GM12878 (cell line): ENCODE measurements at regions not wholly inside any gene's neighbourhood (a gene's known extent, or its start where the extent isn't known, plus 50 kb on each side); places are given as distances from the start of the nearest gene placed in this dataset.
"Not testable (repeated sequence)": the region's sequence is repeated elsewhere in the genome, so short reads cannot be mapped to it uniquely, and the experiment has no call there.

Source experiments
- ATAC-seq: fragments of 200-7000 bp; cut with Tn5 transposase; 3 replicates; pipeline ENCODE4 v1.9.1; 2020; ENCODE audit warnings: mild to moderate bottlenecking, moderate library complexity
- BruUV-seq: library from RNA; stranded (reverse); fragments of 400-500 nt; replicated peaks from 2 replicates; lab custom pipeline; 2021; lab: Mats Ljungman, UMichigan
- CTCF ChIA-PET: fragments of 300-600 bp; sonication (Branson Sonifier 250); formaldehyde crosslinking; extraction: SDS; loops from one replicate; lab custom pipeline; 2021; ENCODE audit warnings: inconsistent platforms; lab: Yijun Ruan, JAX
- POLR2A ChIA-PET: fragments of 350-600 bp; formaldehyde crosslinking; extraction: SDS; loops from one replicate; lab custom pipeline; 2021; ENCODE audit warnings: inconsistent platforms; lab: Charles Lee
- RAD21 ChIA-PET: fragments of 300-600 bp; sonication (Branson Sonifier 250); formaldehyde crosslinking; loops from one replicate; lab custom pipeline; 2023; ENCODE audit warnings: antibody characterized with exemption; ENCODE audit not compliant: unreplicated experiment; lab: Charles Lee
- SMC1A ChIA-PET: fragments of 300-600 bp; sonication (Branson Sonifier 250); formaldehyde crosslinking; loops from one replicate; lab custom pipeline; 2023; ENCODE audit not compliant: unreplicated experiment, uncharacterized antibody; lab: Charles Lee
- DNase-seq: peaks from one replicate; pipeline ENCODE4 v3.0.0-alpha.2; 2011; ENCODE audit warnings: low read depth, low spot score
- FAIRE-seq: peaks from 3 replicates; lab custom pipeline; 2011; peaks lifted over from hg19 to GRCh38; lab: Jason Lieb, UNC
- H2AFZ ChIP-seq: 2 replicates; pipeline ENCODE4 v1.6.0; 2011; ENCODE audit warnings: low read depth, low read length, control low read depth; ENCODE audit not compliant: control insufficient read depth
- H3K27ac ChIP-seq: 2 replicates; pipeline ENCODE4 v1.5.1; 2011; ENCODE audit warnings: control low read depth; ENCODE audit not compliant: control insufficient read depth, insufficient read depth
- H3K27me3 ChIP-seq, 2 experiments: replicated peaks in 1 of 2; 2 replicates each; pipeline versions ENCODE4 v1.6.0 to v1.6.1; 2011; ENCODE audit warnings: low read length in 1 of 2; ENCODE audit not compliant: control insufficient read depth in 2 of 2, insufficient read depth in 2 of 2
- H3K36me3 ChIP-seq, 2 experiments: 2 replicates each; pipeline ENCODE4 v1.5.1; 2011; ENCODE audit warnings: low read length in 1 of 2; ENCODE audit not compliant: control insufficient read depth in 2 of 2, insufficient read depth in 2 of 2
- H3K4me1 ChIP-seq: 2 replicates; pipeline ENCODE4 v1.6.1; 2011; ENCODE audit warnings: mild to moderate bottlenecking, low read length, moderate library complexity, mixed read lengths; ENCODE audit not compliant: control insufficient read depth, insufficient read depth
- H3K4me2 ChIP-seq: 2 replicates; pipeline ENCODE4 v1.6.0; 2011; ENCODE audit warnings: control low read depth; ENCODE audit not compliant: control insufficient read depth, insufficient read depth
- H3K4me3 ChIP-seq: fragments of 200-600 bp; sonication (generic); 2 replicates; pipeline ENCODE4 v1.5.1; 2016
- H3K79me2 ChIP-seq: 2 replicates; pipeline ENCODE4 v1.6.0; 2011; ENCODE audit warnings: low read length; ENCODE audit not compliant: control insufficient read depth, insufficient read depth
- H3K9ac ChIP-seq: 2 replicates; pipeline ENCODE4 v1.8.0; 2011; ENCODE audit warnings: low read length, control low read depth, mixed read lengths; ENCODE audit not compliant: control insufficient read depth, insufficient read depth
- H3K9me3 ChIP-seq: replicated peaks from 3 replicates; pipeline ENCODE4 v1.5.1; 2011; ENCODE audit warnings: mild to moderate bottlenecking, low read length; ENCODE audit not compliant: control insufficient read depth, insufficient read depth
- H4K20me1 ChIP-seq: 2 replicates; pipeline ENCODE4 v1.6.0; 2011; ENCODE audit not compliant: control insufficient read depth, insufficient read depth
- ETV6 ChIP-seq, 2 experiments: fragments of 450-650 bp in 1 of 2; IDR thresholded peaks in 1 of 2; conservative IDR thresholded peaks in 1 of 2; 2 replicates each; pipeline ENCODE4 v1.6.1; 2014; ENCODE audit warnings: antibody characterized with exemption in 1 of 2, borderline replicate concordance in 1 of 2, low read depth in 1 of 2, mild to moderate bottlenecking in 1 of 2, moderate library complexity in 1 of 2
- KAT2A ChIP-seq: conservative IDR thresholded peaks from 2 replicates; pipeline ENCODE4 v1.6.1; 2011; ENCODE audit warnings: low read depth, low read length; ENCODE audit not compliant: control insufficient read depth
- MEF2B ChIP-seq: fragments of 450-650 bp; IDR thresholded peaks from 2 replicates; pipeline ENCODE4 v1.6.1; 2018; ENCODE audit warnings: mild to moderate bottlenecking, moderate library complexity; ENCODE audit not compliant: partially characterized antibody, poor library complexity, severe bottlenecking
- PAX8 ChIP-seq: fragments of 450-650 bp; IDR thresholded peaks from 2 replicates; pipeline ENCODE4 v1.6.1; 2017; ENCODE audit warnings: mild to moderate bottlenecking, moderate library complexity
- RAD21 ChIP-seq: IDR thresholded peaks from 2 replicates; pipeline ENCODE4 v1.6.1; 2011; ENCODE audit warnings: mild to moderate bottlenecking, low read depth, low read length, moderate library complexity; ENCODE audit not compliant: insufficient read depth
- STAT1 ChIP-seq: fragments of 450-650 bp; conservative IDR thresholded peaks from 2 replicates; pipeline ENCODE4 v1.6.1; 2014; ENCODE audit warnings: antibody characterized with exemption, mild to moderate bottlenecking
- ZNF622 ChIP-seq: fragments of 450-650 bp; IDR thresholded peaks from 2 replicates; pipeline ENCODE4 v1.6.1; 2017; ENCODE audit warnings: mild to moderate bottlenecking, inconsistent platforms
- WGBS: methylation state at CpG from one replicate; pipeline ENCODE4 v1.1.6; 2016; ENCODE audit warnings: low lambda C conversion rate; ENCODE audit not compliant: insufficient replicate concordance, insufficient coverage; ENCODE audit errors: missing lambda C conversion rate; 5-methylcytosine and 5-hydroxymethylcytosine counted together
- in situ Hi-C: fragments of 300-500 bp; cut with MboI; formaldehyde crosslinking; loops from 9 replicates; pipeline ENCODE4 v1.14.3; 2018; ENCODE audit warnings: mixed read lengths
- intact Hi-C: fragments of 100-400 bp; cut with micrococcal nuclease; formaldehyde crosslinking; loops from one replicate; pipeline ENCODE4 v1.14.2; 2022; ENCODE audit not compliant: unreplicated experiment
- TF ChIP-seq, protein P1 (sequence below): IDR thresholded peaks from 2 replicates; pipeline ENCODE4 v1.6.1; 2011; ENCODE audit warnings: borderline replicate concordance, low read depth, mild to moderate bottlenecking, moderate library complexity, mixed read lengths, low read length; ENCODE audit not compliant: insufficient read depth; ENCODE audit errors: extremely low read length

DNA sequence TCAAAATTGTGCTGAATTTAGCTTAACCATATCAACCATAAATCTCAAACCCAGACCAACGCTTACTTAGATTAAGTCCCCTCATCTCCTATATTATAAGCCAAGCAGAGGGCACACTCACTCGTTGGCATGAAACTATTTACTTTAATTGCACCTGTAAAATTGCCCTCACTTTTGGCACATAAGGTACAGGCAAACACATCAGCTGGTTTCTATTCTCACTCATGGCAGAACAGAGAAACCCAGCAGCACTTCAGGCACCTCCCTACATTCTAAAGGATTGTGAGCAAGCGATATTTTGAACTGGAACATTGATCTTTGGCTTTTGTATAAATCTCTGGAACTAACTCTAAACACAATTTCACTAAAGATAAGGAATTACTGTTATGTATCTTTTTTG is 845.6 kb upstream of the CDH6 start:
- CTCF ChIA-PET, result no interaction called here
- no TSS peak for BruUV-seq
- Histone ChIP-seq H2AFZ (no peak overlapping the region), H3K79me2 (no peaks in the 10 kb centered on the region), H3K4me2 (no peak overlapping the region), H3K27me3 (no peaks in the 10 kb centered on the region), H3K4me3 (no peak overlapping the region), H3K9me3 (no peaks in the 10 kb centered on the region), H3K36me3 (no peaks in the 10 kb centered on the region), H4K20me1 (no peaks in the 10 kb centered on the region), H3K27ac (no peak overlapping the region), H3K4me1 (no peaks in the 10 kb centered on the region), H3K9ac (no peak overlapping the region)
- intact Hi-C loops (no loop called here), in situ Hi-C loops (no loop called here)
- 24% methylated on average over 3 of the region's 3 CpGs for WGBS
- SMC1A ChIA-PET, result no interaction called here
- TF ChIP-seq PAX8 (no peak), KAT2A (no peak), RAD21 (no peak), ZNF622 (no peak), MEF2B (no peak), STAT1 (no peak), ETV6 (conservative IDR thresholded peaks at IDR 0.05 in 1 of 2, IDR thresholded peaks at IDR 0.05 in 1 of 2; ENCODE audit: borderline replicate concordance in 1 of 2, low read depth in 1 of 2) (no peak)
- TF ChIP-seq, protein P1, sequence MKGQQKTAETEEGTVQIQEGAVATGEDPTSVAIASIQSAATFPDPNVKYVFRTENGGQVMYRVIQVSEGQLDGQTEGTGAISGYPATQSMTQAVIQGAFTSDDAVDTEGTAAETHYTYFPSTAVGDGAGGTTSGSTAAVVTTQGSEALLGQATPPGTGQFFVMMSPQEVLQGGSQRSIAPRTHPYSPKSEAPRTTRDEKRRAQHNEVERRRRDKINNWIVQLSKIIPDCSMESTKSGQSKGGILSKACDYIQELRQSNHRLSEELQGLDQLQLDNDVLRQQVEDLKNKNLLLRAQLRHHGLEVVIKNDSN, result no peak
- POLR2A ChIA-PET, result no interaction called here
- FAIRE-seq, result no peak
- RAD21 ChIA-PET, result no interaction called here
- no peak for ATAC-seq
- DNase-seq, result no peak

DNA sequence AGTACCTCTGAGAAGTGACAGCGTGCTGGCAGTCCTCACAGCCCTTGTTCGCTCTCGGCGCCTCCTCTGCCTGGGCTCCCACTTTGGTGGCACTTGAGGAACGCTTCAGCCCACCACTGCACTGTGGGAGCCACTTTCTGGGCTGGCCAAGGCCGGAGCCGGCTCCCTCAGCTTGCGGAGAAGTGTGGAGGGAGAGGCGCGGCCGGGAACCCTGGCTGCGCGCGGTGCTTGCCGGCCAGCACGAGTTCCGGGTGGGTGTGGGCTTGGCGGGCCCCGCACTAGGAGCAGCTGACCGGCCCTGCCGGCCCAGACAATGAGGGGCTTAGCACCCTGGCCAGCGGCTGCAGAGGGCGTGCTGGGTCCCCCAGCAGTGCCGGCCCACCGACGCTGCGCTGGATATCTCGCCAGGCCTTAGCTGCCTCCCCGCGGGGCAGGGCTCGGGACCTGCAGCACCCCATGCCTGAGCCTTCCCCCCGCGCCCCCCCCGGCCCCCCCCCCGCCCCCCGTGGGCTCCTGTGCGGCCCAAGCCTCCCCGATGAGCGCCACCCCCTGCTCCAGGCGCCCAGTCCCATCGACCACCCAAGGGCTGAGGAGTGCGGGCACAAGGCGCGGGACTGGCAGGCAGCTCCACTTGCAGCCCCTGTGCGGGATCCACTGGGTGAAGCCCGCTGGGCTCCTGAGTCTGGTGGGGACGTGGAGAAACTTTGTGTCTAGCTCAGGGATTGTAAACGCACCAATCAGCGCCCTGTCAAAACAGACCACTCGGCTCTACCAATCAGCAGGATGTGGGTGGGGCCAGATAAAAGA is 847.7 kb upstream of the CDH6 start:
- RAD21 ChIA-PET, H3K27me3 ChIP-seq, H3K4me2 ChIP-seq, ATAC-seq, H4K20me1 ChIP-seq, H3K27ac ChIP-seq, SMC1A ChIA-PET, H3K4me3 ChIP-seq, H2AFZ ChIP-seq, CTCF ChIA-PET, H3K9me3 ChIP-seq, POLR2A ChIA-PET, intact Hi-C loops, H3K36me3 ChIP-seq, DNase-seq, in situ Hi-C loops, FAIRE-seq, H3K9ac ChIP-seq, H3K79me2 ChIP-seq, H3K4me1 ChIP-seq, BruUV-seq: not testable (repeated sequence)
- 66% methylated on average over 35 of the region's 50 CpGs for WGBS
